DOHH2 (cell line): ENCODE measurements at regions not wholly inside any gene's neighbourhood (a gene's known extent, or its start where the extent isn't known, plus 50 kb on each side); places are given as distances from the start of the nearest gene placed in this dataset.

Experiments
- H3F3A ChIP-seq: fragments of 200-600 bp; sonication (generic), shearing (Covaris generic); 2 replicates; pipeline ENCODE4 v1.6.0; 2016; ENCODE audit warnings: antibody characterized with exemption, mild to moderate bottlenecking; ENCODE audit not compliant: control insufficient read depth, insufficient read depth
- H3K27ac ChIP-seq: fragments of 200-600 bp; sonication (generic); 2 replicates; pipeline ENCODE4 v1.5.1; 2014; ENCODE audit warnings: low read depth, mild to moderate bottlenecking, low read length, moderate library complexity
- H3K27me3 ChIP-seq: fragments of 200-600 bp; sonication (generic); 2 replicates; pipeline ENCODE4 v1.6.1; 2014; ENCODE audit warnings: mild to moderate bottlenecking, low read length, mixed read lengths; ENCODE audit not compliant: control insufficient read depth
- H3K36me3 ChIP-seq: fragments of 200-600 bp; sonication (generic); 2 replicates; pipeline ENCODE4 v1.6.1; 2014; ENCODE audit warnings: mild to moderate bottlenecking, low read length, moderate library complexity, mixed read lengths; ENCODE audit not compliant: control insufficient read depth
- H3K4me1 ChIP-seq: fragments of 200-600 bp; sonication (generic); 2 replicates; pipeline ENCODE4 v1.6.1; 2014; ENCODE audit warnings: mild to moderate bottlenecking, low read length, mixed read lengths; ENCODE audit not compliant: control insufficient read depth
- H3K4me2 ChIP-seq: fragments of 200-600 bp; sonication (generic); 2 replicates; pipeline ENCODE4 v1.6.0; 2014; ENCODE audit warnings: mild to moderate bottlenecking, low read length, moderate library complexity
- H3K4me3 ChIP-seq: fragments of 200-600 bp; sonication (generic); 2 replicates; pipeline ENCODE4 v1.5.1; 2014; ENCODE audit warnings: mild to moderate bottlenecking, low read length, mixed read lengths
- H3K79me2 ChIP-seq: fragments of 200-600 bp; sonication (generic); 2 replicates; pipeline ENCODE4 v1.6.1; 2014; ENCODE audit warnings: mild to moderate bottlenecking, low read length, mixed read lengths; ENCODE audit not compliant: control insufficient read depth
- H3K9me2 ChIP-seq: fragments of 200-600 bp; sonication (generic); replicated peaks from 2 replicates; pipeline ENCODE4 v1.6.1; 2014; ENCODE audit warnings: mild to moderate bottlenecking, low read length, mixed read lengths; ENCODE audit not compliant: control insufficient read depth
- H3K9me3 ChIP-seq: fragments of 200-600 bp; sonication (generic); 2 replicates; pipeline ENCODE4 v1.6.1; 2014; ENCODE audit warnings: antibody characterized with exemption, low read length, mixed read lengths; ENCODE audit not compliant: control insufficient read depth, insufficient read depth
- H4K20me1 ChIP-seq: fragments of 200-600 bp; sonication (generic); 2 replicates; pipeline ENCODE4 v1.6.0; 2014; ENCODE audit warnings: low read depth, mild to moderate bottlenecking, antibody characterized with exemption, low read length, moderate library complexity; ENCODE audit not compliant: control insufficient read depth, insufficient read depth
- EZH2phosphoT487 ChIP-seq: fragments of 200-600 bp; sonication (generic); IDR thresholded peaks from 2 replicates; pipeline ENCODE4 v1.6.1; 2017; ENCODE audit warnings: borderline replicate concordance, mild to moderate bottlenecking, antibody characterized with exemption, low read length, moderate library complexity, mixed read lengths
- TF ChIP-seq, protein P1 (sequence below): fragments of 200-600 bp; sonication (generic); IDR thresholded peaks from one replicate; pipeline ENCODE4 v1.5.1; 2014; ENCODE audit warnings: antibody characterized with exemption, mild to moderate bottlenecking, low read depth, low read length; ENCODE audit not compliant: poor library complexity, severe bottlenecking

DNA sequence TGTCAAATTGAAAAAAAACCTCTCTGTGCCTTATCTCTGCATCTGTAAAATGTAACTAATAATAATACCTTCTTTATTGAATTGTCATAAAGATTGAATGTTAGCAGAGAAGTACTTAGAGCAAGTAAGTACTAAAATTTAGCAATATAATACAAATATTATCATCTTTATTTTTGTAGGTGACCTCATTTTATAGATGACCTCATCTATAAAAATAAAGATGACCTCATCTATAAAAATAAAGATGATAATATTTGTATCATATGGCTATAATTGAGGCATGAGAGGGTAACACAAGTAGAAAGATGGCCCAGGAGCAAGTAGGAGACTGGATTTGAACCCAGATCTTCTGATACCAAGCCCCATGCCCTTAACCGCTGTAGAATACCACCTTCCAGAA, 193.2 kb upstream of the FOXD3 start:
- H3K27me3 ChIP-seq = peaks cover 10% of the 10 kb centered on the region; the same call in 1 of the 2 replicates
- H3K27ac ChIP-seq = no peak overlapping the region
- H3K4me1 ChIP-seq = no peaks in the 10 kb centered on the region
- no peak overlapping the region for H3K4me3 ChIP-seq
- no peaks in the 10 kb centered on the region for H4K20me1 ChIP-seq
- no peaks in the 10 kb centered on the region for H3K36me3 ChIP-seq
- TF ChIP-seq EZH2phosphoT487 = no peak
- TF ChIP-seq, protein P1, sequence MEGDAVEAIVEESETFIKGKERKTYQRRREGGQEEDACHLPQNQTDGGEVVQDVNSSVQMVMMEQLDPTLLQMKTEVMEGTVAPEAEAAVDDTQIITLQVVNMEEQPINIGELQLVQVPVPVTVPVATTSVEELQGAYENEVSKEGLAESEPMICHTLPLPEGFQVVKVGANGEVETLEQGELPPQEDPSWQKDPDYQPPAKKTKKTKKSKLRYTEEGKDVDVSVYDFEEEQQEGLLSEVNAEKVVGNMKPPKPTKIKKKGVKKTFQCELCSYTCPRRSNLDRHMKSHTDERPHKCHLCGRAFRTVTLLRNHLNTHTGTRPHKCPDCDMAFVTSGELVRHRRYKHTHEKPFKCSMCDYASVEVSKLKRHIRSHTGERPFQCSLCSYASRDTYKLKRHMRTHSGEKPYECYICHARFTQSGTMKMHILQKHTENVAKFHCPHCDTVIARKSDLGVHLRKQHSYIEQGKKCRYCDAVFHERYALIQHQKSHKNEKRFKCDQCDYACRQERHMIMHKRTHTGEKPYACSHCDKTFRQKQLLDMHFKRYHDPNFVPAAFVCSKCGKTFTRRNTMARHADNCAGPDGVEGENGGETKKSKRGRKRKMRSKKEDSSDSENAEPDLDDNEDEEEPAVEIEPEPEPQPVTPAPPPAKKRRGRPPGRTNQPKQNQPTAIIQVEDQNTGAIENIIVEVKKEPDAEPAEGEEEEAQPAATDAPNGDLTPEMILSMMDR = no peak
- no peaks in the 10 kb centered on the region for H3F3A ChIP-seq
- H3K9me3 ChIP-seq = no peaks in the 10 kb centered on the region
- no peaks in the 10 kb centered on the region for H3K79me2 ChIP-seq
- no peaks in the 10 kb centered on the region for H3K9me2 ChIP-seq
- no peak overlapping the region for H3K4me2 ChIP-seq

DNA sequence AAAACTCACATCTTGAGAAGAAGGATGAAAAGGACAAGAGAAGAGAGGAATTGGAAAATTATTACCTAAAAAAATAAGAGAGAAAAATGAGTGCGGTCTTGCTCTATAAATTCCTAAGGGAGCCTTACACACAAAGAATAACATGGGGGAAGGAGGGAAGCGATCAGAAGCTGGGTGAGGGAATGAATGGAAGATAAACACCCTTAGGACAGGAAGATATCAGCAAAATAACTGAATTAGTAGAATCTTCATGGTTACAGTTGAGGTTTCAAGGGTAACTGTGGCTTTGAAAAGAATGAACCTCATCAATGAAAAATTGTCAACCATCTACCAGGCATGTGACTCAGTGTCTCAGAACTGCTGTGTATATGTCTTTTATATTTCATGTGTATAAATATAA, 192.5 kb upstream of the FOXD3 start:
- Histone ChIP-seq H3K27me3 (peaks cover 6% of the 10 kb centered on the region; the same call in 1 of the 2 replicates), H3K4me1 (no peaks in the 10 kb centered on the region), H3K79me2 (no peaks in the 10 kb centered on the region), H3K9me2 (no peaks in the 10 kb centered on the region), H4K20me1 (no peaks in the 10 kb centered on the region), H3K27ac (no peak overlapping the region), H3K4me2 (no peak overlapping the region), H3F3A (no peaks in the 10 kb centered on the region), H3K4me3 (no peak overlapping the region), H3K36me3 (no peaks in the 10 kb centered on the region), H3K9me3 (no peaks in the 10 kb centered on the region)
- no peak for TF ChIP-seq EZH2phosphoT487
- TF ChIP-seq, protein P1 = no peak

- H3K4me2 ChIP-seq = no peak overlapping the region
- H3K36me3 ChIP-seq = no peaks in the 10 kb centered on the region
- no peak for TF ChIP-seq EZH2phosphoT487
- TF ChIP-seq, protein P1 = no peak
- no peaks in the 10 kb centered on the region for H3K9me2 ChIP-seq
- no peaks in the 10 kb centered on the region for H3K9me3 ChIP-seq
- no peak overlapping the region for H3K27ac ChIP-seq
- no peaks in the 10 kb centered on the region for H3K79me2 ChIP-seq
- H3K4me1 ChIP-seq = no peaks in the 10 kb centered on the region
- peaks cover 4% of the 10 kb centered on the region for H3K27me3 ChIP-seq
- H3F3A ChIP-seq = no peaks in the 10 kb centered on the region
- no peak overlapping the region for H3K4me3 ChIP-seq
- H4K20me1 ChIP-seq = no peaks in the 10 kb centered on the region
Observed at GRCh38 chr1:63134501-63135173, 187.7 kb upstream of the FOXD3 start.
